ENCODE measurements at regions not wholly inside any gene's neighbourhood (a gene's known extent, or its start where the extent isn't known, plus 50 kb on each side); places are given as distances from the start of the nearest gene placed in this dataset.
"Not testable (repeated sequence)": the region's sequence is repeated elsewhere in the genome, so short reads cannot be mapped to it uniquely, and the experiment has no call there.

DNA sequence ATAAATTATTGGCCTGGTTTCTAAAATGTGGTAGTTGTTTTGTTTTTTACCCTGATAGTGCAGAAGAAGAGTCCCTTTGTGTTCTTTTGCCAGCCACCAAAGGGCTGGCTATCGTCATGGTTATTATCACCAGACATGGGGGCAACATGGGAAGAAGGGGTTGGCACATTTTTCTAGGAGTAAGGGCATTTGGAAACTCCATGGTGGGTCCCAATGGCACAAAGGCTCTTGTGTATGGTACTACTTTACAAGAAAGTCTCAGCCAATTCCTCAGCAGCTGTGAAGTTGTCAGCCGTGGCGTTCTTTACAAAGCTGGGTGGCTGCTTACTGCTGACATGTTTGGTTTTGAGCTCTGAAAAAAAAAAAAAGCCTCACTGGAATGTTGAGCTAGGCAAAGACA, 330.4 kb upstream of the ESRRG start:
- no peak overlapping the region for H3K27ac ChIP-seq (ENCODE audit: low read length)
- no peaks in the 10 kb centered on the region for H3K4me1 ChIP-seq (ENCODE audit: control insufficient read depth in 1 of 2, insufficient read depth in 2 of 2, low read length in 2 of 2)
- H3K4me3 ChIP-seq (ENCODE audit: low read depth in 1 of 2, low read length in 2 of 2) = no peak overlapping the region
- no peaks in the 10 kb centered on the region for H3K27me3 ChIP-seq (ENCODE audit: low read depth, low read length)
- no peaks in the 10 kb centered on the region for H3K36me3 ChIP-seq (ENCODE audit: control insufficient read depth in 1 of 2, insufficient read depth in 2 of 2, low read length in 2 of 2)
- H3K9me3 ChIP-seq (ENCODE audit: control insufficient read depth in 1 of 2, low read length in 2 of 2) = no peaks in the 10 kb centered on the region

DNA sequence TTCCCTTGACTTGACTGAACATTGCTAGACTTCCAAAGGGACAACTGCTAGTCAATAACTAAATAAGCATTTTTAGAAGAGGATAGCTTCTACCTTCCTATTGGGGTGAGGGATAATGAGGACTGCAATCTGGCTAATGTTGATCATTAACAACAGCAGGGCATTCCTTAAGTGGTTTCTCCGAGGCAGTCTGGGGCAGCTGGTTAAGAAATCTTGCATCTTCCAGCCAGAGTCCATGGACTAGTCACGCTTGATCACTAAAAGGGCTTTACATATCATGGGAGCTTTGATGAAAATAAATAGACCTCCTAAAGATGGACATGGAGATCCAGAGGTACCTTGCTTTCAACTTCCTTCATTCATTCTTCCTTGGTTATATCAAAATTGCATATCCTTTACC, 329.4 kb upstream of the ESRRG start:
- H3K4me3 ChIP-seq (ENCODE audit: low read depth in 1 of 2, low read length in 2 of 2) = no peak overlapping the region
- H3K9me3 ChIP-seq (ENCODE audit: control insufficient read depth in 1 of 2, low read length in 2 of 2) = no peaks in the 10 kb centered on the region
- H3K27ac ChIP-seq (ENCODE audit: low read length) = no peak overlapping the region
- H3K27me3 ChIP-seq (ENCODE audit: low read depth, low read length) = no peaks in the 10 kb centered on the region
- no peaks in the 10 kb centered on the region for H3K36me3 ChIP-seq (ENCODE audit: control insufficient read depth in 1 of 2, insufficient read depth in 2 of 2, low read length in 2 of 2)
- no peaks in the 10 kb centered on the region for H3K4me1 ChIP-seq (ENCODE audit: control insufficient read depth in 1 of 2, insufficient read depth in 2 of 2, low read length in 2 of 2)

GRCh38 chr1:217052196-217052595, 329.0 kb upstream of the ESRRG start:
- no peaks in the 10 kb centered on the region for H3K4me1 ChIP-seq (ENCODE audit: control insufficient read depth in 1 of 2, insufficient read depth in 2 of 2, low read length in 2 of 2)
- H3K4me3 ChIP-seq (ENCODE audit: low read depth in 1 of 2, low read length in 2 of 2) = no peak overlapping the region
- no peaks in the 10 kb centered on the region for H3K36me3 ChIP-seq (ENCODE audit: control insufficient read depth in 1 of 2, insufficient read depth in 2 of 2, low read length in 2 of 2)
- H3K27ac ChIP-seq (ENCODE audit: low read length) = no peak overlapping the region
- no peaks in the 10 kb centered on the region for H3K9me3 ChIP-seq (ENCODE audit: control insufficient read depth in 1 of 2, low read length in 2 of 2)
- no peaks in the 10 kb centered on the region for H3K27me3 ChIP-seq (ENCODE audit: low read depth, low read length)

DNA sequence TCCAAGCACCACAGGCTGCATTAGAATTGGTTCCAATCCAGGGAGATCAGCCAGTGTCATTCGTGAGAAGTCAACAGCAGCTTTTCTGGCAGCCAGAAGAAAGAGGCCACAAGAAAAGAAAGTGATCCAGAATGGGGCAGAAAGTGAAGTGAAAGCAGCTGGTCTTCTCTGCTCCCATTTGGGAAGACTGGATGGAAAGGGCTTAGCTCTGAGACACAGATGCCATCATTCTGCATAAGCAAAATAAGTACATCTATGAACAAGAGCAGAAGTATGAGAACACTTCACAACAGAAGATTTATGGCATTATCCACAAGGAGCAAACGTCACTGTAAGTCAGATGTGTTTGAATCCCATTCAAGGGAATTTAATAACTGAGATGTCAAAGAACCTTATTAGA, 326.5 kb upstream of the ESRRG start:
- no peaks in the 10 kb centered on the region for H3K9me3 ChIP-seq (ENCODE audit: control insufficient read depth in 1 of 2, low read length in 2 of 2)
- no peak overlapping the region for H3K27ac ChIP-seq (ENCODE audit: low read length)
- no peaks in the 10 kb centered on the region for H3K4me1 ChIP-seq (ENCODE audit: control insufficient read depth in 1 of 2, insufficient read depth in 2 of 2, low read length in 2 of 2)
- no peaks in the 10 kb centered on the region for H3K36me3 ChIP-seq (ENCODE audit: control insufficient read depth in 1 of 2, insufficient read depth in 2 of 2, low read length in 2 of 2)
- no peak overlapping the region for H3K4me3 ChIP-seq (ENCODE audit: low read depth in 1 of 2, low read length in 2 of 2)
- no peaks in the 10 kb centered on the region for H3K27me3 ChIP-seq (ENCODE audit: low read depth, low read length)

GRCh38 chr1:217049081-217049480, 325.9 kb upstream of the ESRRG start:
- H3K9me3 ChIP-seq (ENCODE audit: control insufficient read depth in 1 of 2, low read length in 2 of 2) = no peaks in the 10 kb centered on the region
- H3K4me3 ChIP-seq (ENCODE audit: low read depth in 1 of 2, low read length in 2 of 2) = no peak overlapping the region
- H3K27ac ChIP-seq (ENCODE audit: low read length) = no peak overlapping the region
- no peaks in the 10 kb centered on the region for H3K27me3 ChIP-seq (ENCODE audit: low read depth, low read length)
- no peaks in the 10 kb centered on the region for H3K4me1 ChIP-seq (ENCODE audit: control insufficient read depth in 1 of 2, insufficient read depth in 2 of 2, low read length in 2 of 2)
- no peaks in the 10 kb centered on the region for H3K36me3 ChIP-seq (ENCODE audit: control insufficient read depth in 1 of 2, insufficient read depth in 2 of 2, low read length in 2 of 2)

- no peak overlapping the region for H3K27ac ChIP-seq (ENCODE audit: low read length)
- no peaks in the 10 kb centered on the region for H3K9me3 ChIP-seq (ENCODE audit: control insufficient read depth in 1 of 2, low read length in 2 of 2)
- no peaks in the 10 kb centered on the region for H3K27me3 ChIP-seq (ENCODE audit: low read depth, low read length)
- H3K4me1 ChIP-seq (ENCODE audit: control insufficient read depth in 1 of 2, insufficient read depth in 2 of 2, low read length in 2 of 2) = no peaks in the 10 kb centered on the region
- no peaks in the 10 kb centered on the region for H3K36me3 ChIP-seq (ENCODE audit: control insufficient read depth in 1 of 2, insufficient read depth in 2 of 2, low read length in 2 of 2)
- no peak overlapping the region for H3K4me3 ChIP-seq (ENCODE audit: low read depth in 1 of 2, low read length in 2 of 2)
Observed at GRCh38 chr1:217048104-217048707, 325.0 kb upstream of the ESRRG start.

DNA sequence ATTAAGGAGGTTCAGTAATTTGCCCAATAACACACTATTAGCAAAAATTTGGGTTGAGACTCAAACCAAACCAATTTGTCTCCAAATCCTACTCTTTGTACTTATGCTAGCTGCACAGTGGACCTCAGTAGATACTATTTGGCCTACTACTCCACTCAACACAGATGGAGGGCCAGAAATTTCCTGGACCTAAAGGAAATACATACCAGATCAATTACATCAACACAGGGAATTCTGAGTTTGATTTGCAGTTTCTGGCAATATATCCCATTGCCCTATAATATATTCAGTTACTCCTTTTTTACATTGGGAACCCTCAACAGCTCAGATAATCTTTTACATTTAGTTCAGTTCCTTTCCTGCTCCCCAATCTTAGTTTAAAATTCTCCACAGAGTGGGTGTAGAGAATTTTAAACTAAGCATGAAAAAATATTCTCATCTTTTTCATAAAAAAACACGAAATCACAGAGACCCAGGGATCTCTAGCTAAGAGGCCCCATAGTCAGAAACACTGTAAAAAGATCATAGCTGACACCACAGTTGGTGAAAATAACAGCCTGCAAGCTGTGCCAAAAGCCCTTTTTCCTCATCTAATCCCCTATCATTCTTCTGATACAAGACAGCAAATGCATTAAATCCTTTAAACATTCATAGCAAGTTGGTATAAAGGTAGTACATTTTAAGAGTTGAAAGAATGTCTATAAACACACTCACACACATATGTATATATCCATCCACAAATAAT, 317.7 kb upstream of the ESRRG start:
- Histone ChIP-seq H3K9me3 (ENCODE audit: control insufficient read depth in 1 of 2, low read length in 2 of 2) (peaks cover 0 to 11% of the 10 kb centered on the region in 2 donors), H3K27ac (ENCODE audit: low read length) (no peak overlapping the region), H3K4me1 (ENCODE audit: control insufficient read depth in 1 of 2, insufficient read depth in 2 of 2, low read length in 2 of 2) (peaks cover 0 to 5% of the 10 kb centered on the region in 2 donors), H3K36me3 (ENCODE audit: control insufficient read depth in 1 of 2, insufficient read depth in 2 of 2, low read length in 2 of 2) (no peaks in the 10 kb centered on the region), H3K4me3 (ENCODE audit: low read depth in 1 of 2, low read length in 2 of 2) (no peak overlapping the region), H3K27me3 (ENCODE audit: low read depth, low read length) (no peaks in the 10 kb centered on the region)

DNA sequence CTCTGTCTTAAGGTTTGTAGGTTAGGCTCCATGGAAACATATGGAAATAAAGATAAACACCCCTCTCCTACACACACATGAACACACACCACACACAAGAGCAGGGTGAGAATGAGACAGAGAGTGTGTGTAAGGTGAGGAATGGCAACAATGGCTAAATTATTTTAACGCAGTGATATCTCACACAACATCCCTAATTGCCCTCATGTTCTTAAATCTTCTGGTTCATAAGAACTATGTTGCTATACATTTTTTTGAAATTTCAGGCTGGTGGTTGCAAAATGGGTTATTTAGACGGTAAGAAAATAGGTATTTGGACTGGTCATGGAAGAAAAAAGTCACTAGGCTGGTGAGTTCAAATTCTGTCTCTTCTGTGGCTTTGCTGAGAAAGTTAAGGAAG, 316.7 kb upstream of the ESRRG start:
- no peak overlapping the region for H3K27ac ChIP-seq (ENCODE audit: low read length)
- no peak overlapping the region for H3K4me3 ChIP-seq (ENCODE audit: low read depth in 1 of 2, low read length in 2 of 2)
- H3K36me3 ChIP-seq (ENCODE audit: control insufficient read depth in 1 of 2, insufficient read depth in 2 of 2, low read length in 2 of 2) = no peaks in the 10 kb centered on the region
- peaks cover 0 to 5% of the 10 kb centered on the region in 2 donors for H3K4me1 ChIP-seq (ENCODE audit: control insufficient read depth in 1 of 2, insufficient read depth in 2 of 2, low read length in 2 of 2)
- peaks cover 0 to 11% of the 10 kb centered on the region in 2 donors for H3K9me3 ChIP-seq (ENCODE audit: control insufficient read depth in 1 of 2, low read length in 2 of 2)
- H3K27me3 ChIP-seq (ENCODE audit: low read depth, low read length) = no peaks in the 10 kb centered on the region

DNA sequence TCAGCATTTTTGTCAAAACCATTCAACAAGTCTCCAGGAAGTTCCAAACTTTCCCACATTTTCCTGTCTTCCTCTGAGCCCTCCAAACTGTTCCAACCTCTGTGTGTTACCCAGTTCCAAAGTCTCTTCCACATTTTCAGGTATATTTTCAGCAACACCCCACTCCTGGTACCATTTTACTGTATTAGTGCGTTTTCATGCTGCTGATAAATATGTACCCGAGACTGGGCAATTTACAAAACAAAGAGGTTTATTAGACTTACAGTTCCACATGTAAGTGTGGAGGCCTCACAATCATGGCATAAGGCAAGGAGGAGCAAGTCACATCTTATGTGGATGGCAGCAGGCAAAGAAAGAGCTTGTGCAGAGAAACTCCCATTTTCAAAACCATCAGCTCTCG, 315.9 kb upstream of the ESRRG start:
- H3K9me3 ChIP-seq (ENCODE audit: control insufficient read depth in 1 of 2, low read length in 2 of 2) = peaks cover 0 to 11% of the 10 kb centered on the region in 2 donors
- H3K36me3 ChIP-seq (ENCODE audit: control insufficient read depth in 1 of 2, insufficient read depth in 2 of 2, low read length in 2 of 2); H3K27ac ChIP-seq (ENCODE audit: low read length); H3K4me1 ChIP-seq (ENCODE audit: control insufficient read depth in 1 of 2, insufficient read depth in 2 of 2, low read length in 2 of 2); H3K4me3 ChIP-seq (ENCODE audit: low read depth in 1 of 2, low read length in 2 of 2); H3K27me3 ChIP-seq (ENCODE audit: low read depth, low read length): not testable (repeated sequence)

- no peak overlapping the region for H3K27ac ChIP-seq (ENCODE audit: low read length)
- H3K9me3 ChIP-seq (ENCODE audit: control insufficient read depth in 1 of 2, low read length in 2 of 2) = peaks cover 0 to 11% of the 10 kb centered on the region in 2 donors
- no peaks in the 10 kb centered on the region for H3K27me3 ChIP-seq (ENCODE audit: low read depth, low read length)
- H3K4me3 ChIP-seq (ENCODE audit: low read depth in 1 of 2, low read length in 2 of 2) = no peak overlapping the region
- H3K36me3 ChIP-seq (ENCODE audit: control insufficient read depth in 1 of 2, insufficient read depth in 2 of 2, low read length in 2 of 2) = no peaks in the 10 kb centered on the region
- no peaks in the 10 kb centered on the region for H3K4me1 ChIP-seq (ENCODE audit: control insufficient read depth in 1 of 2, insufficient read depth in 2 of 2, low read length in 2 of 2)
Observed at GRCh38 chr1:217036757-217037156, 313.5 kb upstream of the ESRRG start.

DNA sequence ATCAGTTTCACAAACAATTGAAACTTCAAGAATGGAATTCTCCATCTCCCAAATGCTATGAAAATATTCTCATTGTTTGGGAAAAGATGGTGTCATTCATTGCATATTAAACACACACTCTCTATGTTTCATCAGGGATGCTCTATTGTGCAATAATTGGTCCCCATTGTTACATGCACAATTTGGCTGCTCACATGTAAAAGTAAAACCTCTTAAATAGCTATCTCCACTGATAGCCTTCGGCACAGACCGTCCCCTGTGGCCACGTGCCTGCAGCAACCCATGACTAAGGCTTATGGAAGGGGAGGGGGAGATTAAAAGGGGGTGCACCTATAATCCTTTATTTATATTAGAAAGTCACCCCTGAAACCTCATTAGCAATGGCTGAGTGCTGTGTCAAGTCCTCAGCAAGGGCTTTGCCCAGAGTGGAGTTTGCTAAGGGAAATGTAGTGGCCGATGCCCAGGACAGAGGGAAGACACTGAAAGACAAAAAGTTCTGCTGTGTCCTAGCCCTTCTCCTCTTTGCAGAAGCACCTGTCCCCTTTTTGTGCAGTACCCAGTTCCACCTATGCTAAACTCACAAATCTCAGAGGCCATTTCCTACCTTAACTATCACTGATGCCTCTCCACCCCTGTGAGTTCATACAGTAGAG, 309.6 kb upstream of the ESRRG start:
- Histone ChIP-seq H3K36me3 (ENCODE audit: control insufficient read depth in 1 of 2, insufficient read depth in 2 of 2, low read length in 2 of 2) (no peaks in the 10 kb centered on the region), H3K4me3 (ENCODE audit: low read depth in 1 of 2, low read length in 2 of 2) (no peak overlapping the region), H3K9me3 (ENCODE audit: control insufficient read depth in 1 of 2, low read length in 2 of 2) (no peaks in the 10 kb centered on the region), H3K27me3 (ENCODE audit: low read depth, low read length) (no peaks in the 10 kb centered on the region), H3K4me1 (ENCODE audit: control insufficient read depth in 1 of 2, insufficient read depth in 2 of 2, low read length in 2 of 2) (no peaks in the 10 kb centered on the region), H3K27ac (ENCODE audit: low read length) (no peak overlapping the region)

All from muscle layer of duodenum (tissue), 2 donors.